ENCODE measurements at regions not wholly inside any gene's neighbourhood (a gene's known extent, or its start where the extent isn't known, plus 50 kb on each side); places are given as distances from the start of the nearest gene placed in this dataset.
"Not testable (repeated sequence)": the region's sequence is repeated elsewhere in the genome, so short reads cannot be mapped to it uniquely, and the experiment has no call there.

- DNase-seq: no peak
These were observed 433.3 kb downstream of the RPS6KC1 start for GRCh38 chr1:213484333-213484732.

DNA sequence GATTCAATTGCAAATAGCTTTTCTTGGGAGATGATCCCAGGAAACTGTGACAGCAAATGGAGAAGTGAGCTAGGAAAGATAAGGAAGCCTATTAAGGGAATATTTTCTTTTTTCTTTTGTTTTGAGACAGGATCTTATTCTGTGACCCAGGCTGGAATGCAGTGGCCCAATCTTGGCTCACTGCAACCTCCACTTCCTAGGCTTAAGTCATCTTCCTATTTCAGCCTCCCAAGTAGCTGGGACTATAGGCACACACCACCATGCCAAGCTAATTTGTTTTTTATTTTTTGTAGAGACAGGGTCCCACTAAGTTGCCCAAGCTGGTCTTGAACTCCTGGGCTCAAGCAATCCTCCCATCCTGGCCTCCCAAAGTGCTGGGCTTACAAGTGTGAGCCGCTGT lies 433.7 kb downstream of the RPS6KC1 start:
- DNase-seq: no peak

DNA sequence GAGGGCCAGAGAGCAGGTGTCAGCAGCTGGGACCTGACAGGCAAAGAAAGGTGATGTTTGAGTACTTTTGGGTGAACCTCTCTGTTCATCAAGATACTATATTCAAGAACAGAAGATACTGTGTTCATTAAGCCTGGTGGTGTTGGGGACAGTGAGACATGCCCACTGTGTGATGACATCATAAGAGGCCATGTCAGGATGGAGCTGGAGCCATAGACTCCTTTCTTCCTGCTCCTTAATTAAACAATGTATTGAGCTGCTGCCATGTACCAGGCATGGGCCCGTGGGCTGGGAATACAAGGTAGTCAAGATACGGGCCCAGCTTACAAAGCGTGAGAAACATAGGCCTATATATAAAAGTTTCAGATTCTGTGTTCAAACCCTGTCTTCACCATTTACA lies 435.4 kb downstream of the RPS6KC1 start:
- DNase-seq: no peak

GRCh38 chr1:213491468-213491867 lies 440.4 kb downstream of the RPS6KC1 start:
- no peak for DNase-seq

DNA sequence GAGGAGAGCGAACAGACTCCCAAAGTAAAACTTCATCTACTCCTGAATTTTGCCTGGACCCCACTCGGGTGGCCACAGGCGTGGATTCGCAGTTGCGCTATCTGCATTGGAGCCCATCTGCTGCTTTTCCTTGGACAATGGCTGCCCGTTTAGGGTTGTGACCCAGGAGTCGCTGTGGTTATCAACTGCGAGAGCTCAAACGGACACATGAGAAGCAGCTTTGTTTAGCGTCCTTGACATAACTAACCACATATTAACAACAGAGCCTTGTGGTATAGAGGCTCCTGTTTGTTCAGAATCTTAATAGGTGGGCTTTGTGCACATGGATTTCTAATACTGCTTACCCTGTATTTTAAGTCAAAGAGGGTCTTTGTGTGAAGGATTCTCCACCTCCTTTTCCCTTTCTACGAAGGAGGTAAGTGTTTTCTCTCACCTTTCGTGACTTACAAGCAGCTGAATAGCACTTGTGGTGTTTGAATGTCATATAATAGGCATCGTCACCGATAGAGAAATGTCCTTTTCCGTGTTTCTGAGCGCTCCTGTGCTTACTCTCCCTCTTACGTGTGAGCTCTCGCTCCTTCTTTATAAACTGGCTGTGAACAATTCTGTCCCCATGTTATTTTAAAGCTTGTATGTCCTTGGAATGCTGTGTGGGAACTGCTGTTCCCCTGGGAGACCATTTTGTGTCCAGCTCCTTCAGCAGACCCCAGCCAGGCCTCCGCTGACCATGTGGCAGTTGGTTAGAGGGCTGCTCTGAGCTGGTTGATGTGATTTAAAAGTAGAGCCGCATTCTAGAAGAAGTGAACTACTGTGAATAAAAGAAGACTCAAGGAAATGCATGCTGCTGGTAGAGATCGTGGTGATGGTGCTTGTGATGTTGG lies 441.4 kb downstream of the RPS6KC1 start:
- no peak for DNase-seq

GRCh38 chr1:213499444-213499843 lies 448.4 kb downstream of the RPS6KC1 start:
- no peak for DNase-seq

DNA sequence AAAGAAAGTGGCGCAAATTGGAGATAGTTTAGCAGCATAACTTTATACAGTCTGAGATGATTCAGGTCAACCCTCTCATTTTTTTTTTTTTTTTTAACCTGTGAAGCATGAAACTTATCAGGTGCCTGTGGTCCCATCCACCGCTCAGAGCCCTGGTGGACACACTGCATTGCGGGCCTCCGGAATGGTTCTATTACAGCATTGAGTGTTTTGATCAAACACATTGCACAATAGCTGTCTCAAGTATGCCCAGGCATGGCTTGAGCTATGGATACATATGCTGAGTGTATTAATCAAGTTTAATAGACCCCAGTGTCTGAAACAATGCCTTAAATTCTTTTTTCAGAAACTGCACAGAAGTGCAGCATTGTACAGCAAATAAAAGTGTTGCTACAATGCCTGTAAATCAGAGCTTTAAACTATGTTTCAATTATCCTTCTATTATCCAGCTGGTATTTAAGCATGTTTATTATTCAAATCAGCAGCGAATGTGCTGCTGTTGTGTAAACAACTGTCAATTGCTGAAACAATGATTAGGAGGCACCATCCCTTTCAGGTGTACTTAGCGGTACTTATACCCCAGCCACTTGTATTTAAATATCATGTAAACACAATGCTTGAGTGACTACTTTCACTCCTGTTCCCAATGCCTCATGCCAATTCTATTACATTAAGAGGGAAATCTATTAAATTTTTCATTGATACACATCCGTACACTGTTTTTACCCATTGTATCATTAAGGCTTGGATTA lies 456.6 kb downstream of the RPS6KC1 start:
- no peak for DNase-seq

DNA sequence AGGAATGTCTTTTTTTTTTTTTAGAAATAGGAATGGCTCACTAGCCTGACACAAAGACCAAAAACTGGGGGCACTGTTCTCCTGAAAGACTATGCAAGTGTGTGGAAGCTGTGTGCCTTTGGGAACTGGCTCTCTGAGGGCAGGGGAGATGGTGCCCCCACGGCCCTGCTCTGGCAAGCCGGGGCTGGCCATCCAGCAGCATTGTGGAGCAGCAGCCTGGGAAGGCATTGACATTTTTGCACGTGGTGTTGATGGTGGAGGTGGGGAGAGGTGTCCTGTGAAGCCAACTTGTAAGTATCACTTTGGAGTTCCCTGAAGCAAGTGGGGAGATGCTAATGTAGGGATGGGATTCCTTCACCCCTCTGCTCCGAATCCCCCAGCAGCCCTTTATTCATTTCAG lies 460.1 kb downstream of the RPS6KC1 start:
- DNase-seq: no peak

DNA sequence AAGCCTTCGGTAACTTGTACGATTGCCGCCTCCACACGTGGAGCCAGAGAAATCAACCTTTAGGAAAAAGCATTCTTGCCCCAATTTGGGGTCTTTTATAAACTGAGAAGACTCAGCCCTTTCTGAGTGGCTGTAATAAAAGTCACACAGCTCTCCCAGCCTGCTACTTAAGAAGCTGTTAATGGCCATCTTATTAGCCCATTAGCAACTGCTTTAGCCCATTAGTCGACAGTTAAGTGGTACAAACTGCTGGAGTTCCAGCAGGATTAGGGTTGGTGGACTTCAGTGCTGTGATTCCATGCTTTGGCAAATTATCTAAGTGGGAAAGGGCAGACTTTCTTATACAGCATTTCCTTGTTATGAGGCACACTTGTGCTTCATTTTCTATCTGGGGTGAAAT lies 461.3 kb downstream of the RPS6KC1 start:
- DNase-seq: no peak

DNA sequence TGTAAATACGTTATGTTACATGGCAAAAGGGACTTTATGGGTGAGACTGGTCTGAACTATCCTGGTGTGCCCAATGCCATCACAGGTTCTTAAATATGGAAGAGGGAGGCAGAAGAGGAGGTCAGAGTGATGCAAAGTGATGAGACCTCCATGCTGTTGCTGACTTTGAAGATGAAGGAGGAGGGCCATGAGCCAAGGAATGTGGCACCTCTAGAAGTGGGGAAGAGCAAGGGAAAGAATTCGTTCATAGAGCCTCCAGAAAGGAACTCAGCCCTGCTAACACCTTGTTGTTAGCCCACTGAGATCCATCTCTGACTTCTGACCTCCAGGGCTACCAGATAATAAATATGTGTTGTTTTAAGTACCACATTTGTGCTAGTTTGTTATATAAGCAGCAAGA lies 462.0 kb downstream of the RPS6KC1 start:
- DNase-seq: no peak

DNA sequence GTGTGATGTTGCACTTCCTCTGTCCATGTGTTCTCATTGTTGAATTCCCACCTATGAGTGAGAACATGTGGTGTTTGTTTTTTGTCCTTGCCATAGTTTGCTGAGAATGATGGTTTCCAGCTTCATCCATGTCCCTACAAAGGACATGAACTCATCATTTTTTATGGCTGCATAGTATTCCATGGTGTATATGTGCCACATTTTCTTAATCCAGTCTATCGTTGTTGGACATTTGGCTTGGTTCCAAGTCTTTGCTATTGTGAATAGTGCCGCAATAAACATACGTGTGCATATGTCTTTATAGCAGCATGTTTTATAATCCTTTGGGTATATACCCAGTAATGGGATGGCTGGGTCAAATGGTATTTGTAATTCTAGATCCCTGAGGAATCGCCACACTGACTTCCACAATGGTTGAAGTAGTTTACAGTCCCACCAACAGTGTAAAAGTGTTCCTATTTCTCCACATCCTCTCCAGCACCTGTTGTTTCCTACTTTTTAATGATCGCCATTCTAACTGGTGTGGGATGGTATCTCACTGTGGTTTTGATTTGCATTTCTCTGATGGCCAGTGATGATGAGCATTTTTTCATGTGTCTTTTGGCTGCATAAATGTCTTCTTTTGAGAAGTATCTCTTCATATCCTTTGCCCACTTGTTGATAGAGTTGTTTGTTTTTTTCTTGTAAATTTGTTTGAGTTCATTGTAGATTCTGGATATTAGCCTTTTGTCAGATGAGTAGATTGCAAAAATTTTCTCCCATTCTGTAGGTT lies 463.6 kb downstream of the RPS6KC1 start:
- not testable (repeated sequence) for DNase-seq

- no peak for DNase-seq
These were observed 468.1 kb downstream of the RPS6KC1 start for GRCh38 chr1:213519098-213519497.

GRCh38 chr1:213521206-213521605 lies 466.6 kb upstream of the PROX1 start:
- no peak for DNase-seq

- no peak for DNase-seq
These were observed 463.9 kb upstream of the PROX1 start for GRCh38 chr1:213523781-213524398.

DNA sequence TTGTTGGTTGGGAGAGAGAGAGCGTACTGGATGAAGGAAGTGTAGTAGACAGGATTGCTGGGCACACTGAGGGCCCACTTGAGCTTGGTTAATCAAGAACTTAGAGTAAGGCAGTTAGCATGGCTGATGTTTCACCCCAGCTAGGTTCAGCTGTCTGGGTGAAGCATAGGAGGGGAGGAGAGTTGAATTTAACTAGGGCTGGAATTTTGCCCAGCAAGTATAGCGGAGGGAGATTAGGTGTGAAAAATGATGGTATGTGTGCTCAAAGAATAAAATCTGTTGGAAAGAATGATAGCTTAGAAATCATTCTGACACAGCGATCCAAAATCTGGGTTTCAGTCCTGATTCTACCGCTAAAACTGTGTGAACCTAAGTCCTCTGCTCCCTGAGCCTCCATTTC lies 461.5 kb upstream of the PROX1 start:
- no peak for DNase-seq

GRCh38 chr1:213530611-213531320 lies 457.0 kb upstream of the PROX1 start:
- no peak for DNase-seq

- no peak for DNase-seq
These were observed 456.1 kb upstream of the PROX1 start for GRCh38 chr1:213531369-213532310.

DNA sequence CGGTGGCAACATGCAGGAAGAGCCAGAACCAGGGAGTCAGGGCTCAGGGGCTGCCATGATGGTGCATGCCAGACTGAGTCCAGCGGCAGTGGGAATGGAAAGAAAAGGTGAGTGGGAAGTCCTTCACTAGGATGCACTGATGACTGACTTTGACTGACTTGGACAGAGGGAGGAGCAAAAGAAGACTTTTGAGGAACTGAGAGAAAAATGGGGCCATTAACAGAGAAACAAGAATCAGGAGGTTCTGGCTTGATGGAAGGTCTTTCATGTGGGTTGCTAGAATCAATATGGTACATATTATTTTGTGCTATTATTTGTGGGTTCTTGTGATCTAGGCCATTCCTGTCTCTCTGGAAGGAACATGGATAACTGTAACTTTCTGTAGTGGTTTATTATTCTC lies 454.6 kb upstream of the PROX1 start:
- no peak for DNase-seq

DNA sequence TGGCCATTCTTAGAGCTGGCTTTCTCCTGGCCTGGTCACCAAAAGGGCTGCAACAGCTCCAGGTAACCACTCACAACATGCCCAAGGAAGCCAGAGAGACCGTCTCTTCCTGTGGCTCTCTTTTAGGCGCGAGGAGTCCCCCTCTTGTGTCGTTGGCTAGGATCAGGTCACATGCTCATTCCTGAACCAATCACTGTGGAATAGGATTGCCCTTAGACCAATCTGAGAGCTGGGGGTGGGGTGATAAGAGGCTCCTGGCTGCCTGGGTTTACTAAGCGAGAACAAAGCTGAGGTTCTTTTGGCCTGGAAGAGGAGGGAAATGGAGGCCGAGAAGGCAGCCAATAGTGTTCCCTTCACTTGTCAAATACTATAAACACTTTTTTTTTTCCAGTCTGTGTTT lies 452.1 kb upstream of the PROX1 start:
- no peak for DNase-seq

- no peak for DNase-seq
These were observed 449.5 kb upstream of the PROX1 start for GRCh38 chr1:213538251-213538650.

DNA sequence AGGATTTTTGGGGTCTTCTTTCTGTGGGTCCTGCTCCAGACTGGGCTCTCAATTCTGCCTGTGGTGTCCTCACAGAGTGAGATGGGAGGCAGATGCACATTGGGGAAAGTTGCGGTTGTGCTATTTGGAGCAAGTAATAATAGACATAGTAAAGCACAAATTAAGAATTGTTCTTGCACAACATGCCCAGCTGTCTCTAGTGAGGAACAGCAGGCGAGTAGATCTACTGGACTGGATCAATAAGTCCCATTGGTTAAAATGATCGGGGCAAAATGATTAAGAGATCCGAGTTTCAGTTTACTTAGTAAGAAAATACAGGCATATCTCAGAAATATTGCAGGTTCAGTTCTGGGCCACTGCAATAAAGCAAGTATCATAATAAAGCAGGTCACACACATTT lies 448.3 kb upstream of the PROX1 start:
- DNase-seq: no peak
